GM21619 (cell line): ENCODE measurements at regions not wholly inside any gene's neighbourhood (a gene's known extent, or its start where the extent isn't known, plus 50 kb on each side); places are given as distances from the start of the nearest gene placed in this dataset.

Source experiments
- ATAC-seq: cut with Tn5 transposase; IDR thresholded peaks from one replicate; pipeline ENCODE4 v1.9.1; 2021; ENCODE audit not compliant: unreplicated experiment

GRCh38 chr14:54126947-54127346 is 170.3 kb upstream of the BMP4 start:
- no peak for ATAC-seq

DNA sequence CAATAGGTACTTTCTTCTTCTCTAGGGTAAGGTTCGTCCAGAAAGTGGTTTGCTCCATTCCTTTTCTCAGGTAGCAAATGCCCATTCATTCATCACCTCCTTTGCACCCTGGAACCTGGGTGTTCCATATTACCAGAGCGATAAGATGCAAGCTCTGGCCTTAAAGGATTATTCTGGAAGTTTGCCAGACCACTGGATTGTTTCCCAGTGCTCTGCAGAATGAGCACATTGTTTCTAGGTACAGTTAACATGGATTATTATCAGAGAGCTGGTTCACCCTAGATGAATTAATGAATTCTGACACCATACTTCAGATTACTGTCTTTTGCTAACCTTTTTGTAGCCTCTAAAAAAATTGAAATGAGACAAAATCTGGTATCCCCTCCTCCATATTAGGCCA is 170.9 kb upstream of the BMP4 start:
- ATAC-seq: no peak

DNA sequence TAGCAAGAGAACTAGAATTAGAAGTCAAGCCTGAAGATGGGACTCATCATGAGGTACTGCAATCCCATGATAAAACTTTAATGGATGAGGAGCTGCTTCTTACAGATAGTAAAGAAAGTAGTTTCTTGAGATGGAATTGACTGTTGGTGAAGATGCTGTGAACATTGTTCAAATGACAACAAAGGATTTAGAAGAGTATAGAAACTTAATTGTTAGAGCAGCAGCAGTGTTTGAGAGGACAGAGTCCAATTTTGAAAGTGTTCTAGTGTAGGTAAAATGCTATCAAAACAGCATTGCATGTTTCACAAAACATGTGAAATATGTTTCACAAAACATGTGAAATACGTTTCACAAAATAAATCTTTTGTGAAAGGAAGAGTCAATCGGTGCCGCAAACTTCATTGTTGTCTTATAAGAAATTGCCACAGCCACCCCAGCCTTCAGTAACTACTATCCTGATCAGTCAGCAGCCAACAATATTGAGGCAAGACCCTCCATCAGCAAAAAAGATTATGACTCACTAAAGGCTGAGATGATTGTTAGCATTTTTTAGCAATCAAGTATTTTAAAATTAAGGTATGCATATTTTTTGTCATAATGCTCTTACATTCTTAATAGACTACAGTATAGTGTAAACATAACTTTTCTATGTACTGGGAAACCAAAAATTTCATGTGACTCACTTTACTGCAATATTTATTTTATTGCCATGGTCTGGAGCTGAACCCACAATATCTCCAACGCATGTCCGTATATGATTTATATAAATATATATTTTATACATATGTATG is 173.4 kb upstream of the BMP4 start:
- ATAC-seq: no peak

DNA sequence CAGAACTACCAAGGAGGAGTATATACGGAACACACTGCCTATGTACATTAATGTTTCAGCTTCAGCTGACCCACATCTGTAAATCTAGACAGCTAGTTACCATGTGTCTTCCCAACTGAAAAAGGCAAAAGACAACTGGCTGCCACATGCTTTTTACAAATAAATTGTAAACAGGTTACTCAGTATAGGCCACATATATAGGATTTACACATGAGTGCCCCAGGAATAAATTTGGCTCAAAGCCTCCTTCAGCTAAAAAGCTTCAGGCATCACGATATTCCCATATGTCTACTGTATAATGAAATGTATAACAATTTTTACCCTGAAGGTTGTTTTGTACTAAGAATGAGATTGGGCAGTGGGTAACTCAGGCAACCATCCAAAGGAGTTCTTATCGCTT is 175.9 kb upstream of the BMP4 start:
- ATAC-seq: no peak

- no peak for ATAC-seq
These were observed 177.3 kb upstream of the BMP4 start for GRCh38 chr14:54133896-54134295.

DNA sequence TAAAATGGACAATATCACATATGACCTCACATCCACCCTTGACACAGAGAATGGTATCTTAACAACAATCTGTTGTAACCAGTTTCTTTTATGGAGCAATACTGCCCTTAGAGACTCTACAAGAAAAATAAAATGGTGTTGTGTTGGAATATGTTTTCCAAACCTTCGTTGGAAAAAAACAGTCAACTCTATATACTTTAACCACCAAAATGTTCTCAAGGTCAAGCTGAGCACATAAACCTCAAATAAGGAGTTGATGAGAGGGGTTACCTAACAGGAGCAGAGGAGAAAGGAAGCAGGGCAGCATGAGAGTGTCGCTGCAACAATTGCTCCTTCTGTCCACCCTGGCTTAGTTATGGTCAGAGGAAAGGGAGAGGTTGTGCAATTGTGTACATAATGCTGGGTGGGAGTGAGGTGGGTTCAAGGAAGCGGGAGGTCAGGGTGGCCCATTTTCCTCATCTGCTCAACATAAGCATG is 179.2 kb upstream of the BMP4 start:
- no peak for ATAC-seq

GRCh38 chr14:54136894-54137613 is 180.4 kb upstream of the BMP4 start:
- ATAC-seq: no peak

- ATAC-seq: no peak
These were observed 181.0 kb upstream of the BMP4 start for GRCh38 chr14:54137614-54137961.

DNA sequence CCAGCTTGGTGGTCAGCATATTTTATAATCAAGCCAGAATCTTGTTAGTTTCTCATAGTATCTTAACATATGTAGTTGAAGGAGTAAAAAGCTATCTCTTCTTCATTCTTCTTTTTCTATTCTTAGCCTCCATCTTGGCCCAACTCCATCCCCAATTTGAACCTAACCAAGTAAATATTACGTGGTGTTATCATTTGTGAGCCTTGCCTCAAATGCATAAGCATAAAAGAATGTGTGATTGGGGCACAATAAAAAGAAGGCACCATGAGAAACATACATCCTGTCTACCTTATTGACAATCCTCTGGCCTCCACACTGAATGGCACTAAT is 181.4 kb upstream of the BMP4 start:
- ATAC-seq: no peak

GRCh38 chr14:54138354-54139038 is 181.9 kb upstream of the BMP4 start:
- no peak for ATAC-seq

- no peak for ATAC-seq
These were observed 183.9 kb upstream of the BMP4 start for GRCh38 chr14:54140551-54140950.

GRCh38 chr14:54146601-54147000 is 190.0 kb upstream of the BMP4 start:
- ATAC-seq: no peak

GRCh38 chr14:54147282-54147681 is 190.7 kb upstream of the BMP4 start:
- ATAC-seq: no peak

DNA sequence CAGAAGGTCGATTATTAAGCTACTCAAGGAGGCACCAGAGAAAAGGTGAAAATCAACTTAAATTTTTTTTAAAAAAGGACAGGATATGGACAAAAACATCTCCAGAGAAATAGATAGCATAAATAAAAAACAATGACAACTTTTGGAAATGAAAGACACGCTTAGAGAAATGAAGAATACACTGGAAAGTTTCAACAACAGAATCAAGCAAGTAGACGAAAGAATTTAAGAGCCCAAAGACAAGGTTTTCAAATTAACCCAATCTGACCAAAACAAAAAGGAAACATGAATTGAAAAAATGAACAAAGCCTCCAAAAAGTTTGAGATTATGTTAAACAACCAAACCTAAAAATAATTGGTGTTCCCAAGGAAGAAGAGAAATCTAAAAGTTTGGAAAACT is 191.1 kb upstream of the BMP4 start:
- ATAC-seq: no peak

- no peak for ATAC-seq
These were observed 191.6 kb upstream of the BMP4 start for GRCh38 chr14:54148251-54148650.

DNA sequence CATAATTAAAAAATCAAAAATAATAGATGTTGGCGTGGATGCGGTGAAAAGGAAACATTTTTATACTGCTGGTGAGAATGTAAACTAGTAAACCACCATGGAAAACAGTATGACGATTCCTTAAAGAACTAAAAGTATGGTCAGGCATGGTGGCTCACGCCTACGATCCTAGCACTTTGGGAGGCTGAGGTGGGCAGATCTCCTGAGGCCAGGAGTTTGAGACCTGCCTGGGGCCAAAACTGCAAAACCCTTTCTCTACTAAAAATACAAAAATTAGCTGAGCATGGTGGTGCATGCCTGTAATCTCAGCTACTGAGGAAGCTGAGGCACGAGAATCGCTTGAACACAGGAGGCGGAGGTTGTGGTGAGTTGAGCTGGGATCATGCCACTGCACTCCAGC is 195.7 kb upstream of the BMP4 start:
- no peak for ATAC-seq

DNA sequence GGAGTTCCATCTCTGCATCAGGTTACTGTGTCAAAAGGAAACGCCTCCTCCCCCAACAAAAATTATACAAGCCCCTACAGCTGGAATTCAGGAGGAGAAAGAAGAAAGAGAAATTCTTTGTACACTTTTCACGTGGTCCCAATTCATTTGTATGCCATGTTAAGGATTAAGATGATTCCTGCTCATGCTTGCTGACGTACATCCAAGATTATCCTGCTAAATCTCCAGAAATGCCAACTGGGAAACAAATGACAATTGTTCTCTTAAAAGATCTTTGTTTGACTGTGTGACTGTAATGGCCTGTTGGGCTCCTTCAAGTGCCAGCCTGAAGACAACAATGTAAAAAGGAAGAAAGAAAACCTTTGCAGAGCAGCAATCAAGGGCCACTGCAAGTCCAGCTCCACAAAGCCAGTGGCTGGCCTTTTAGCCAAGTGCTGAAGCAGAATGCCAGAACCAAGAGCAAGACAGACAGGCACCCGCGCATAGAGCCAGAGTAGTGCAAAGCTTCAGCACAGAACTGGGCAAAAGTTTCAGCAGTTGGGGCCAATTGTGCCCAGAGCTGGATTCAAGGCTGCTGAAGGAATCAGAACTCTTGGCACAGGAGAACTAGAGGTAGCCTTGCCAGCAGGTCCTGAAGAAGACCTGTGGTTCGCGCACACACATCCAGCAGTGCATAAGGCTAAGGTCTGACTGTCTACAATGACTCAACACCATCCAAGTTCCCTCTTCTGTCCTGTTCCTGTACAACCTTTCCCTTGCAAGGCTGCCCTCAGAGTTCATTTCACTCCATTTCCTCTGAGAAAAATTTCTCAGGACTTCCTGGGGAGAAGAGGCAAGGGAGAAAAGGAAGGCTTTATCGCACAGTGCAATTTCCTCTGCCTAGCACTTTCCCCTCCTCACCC is 209.7 kb upstream of the BMP4 start:
- ATAC-seq: no peak

DNA sequence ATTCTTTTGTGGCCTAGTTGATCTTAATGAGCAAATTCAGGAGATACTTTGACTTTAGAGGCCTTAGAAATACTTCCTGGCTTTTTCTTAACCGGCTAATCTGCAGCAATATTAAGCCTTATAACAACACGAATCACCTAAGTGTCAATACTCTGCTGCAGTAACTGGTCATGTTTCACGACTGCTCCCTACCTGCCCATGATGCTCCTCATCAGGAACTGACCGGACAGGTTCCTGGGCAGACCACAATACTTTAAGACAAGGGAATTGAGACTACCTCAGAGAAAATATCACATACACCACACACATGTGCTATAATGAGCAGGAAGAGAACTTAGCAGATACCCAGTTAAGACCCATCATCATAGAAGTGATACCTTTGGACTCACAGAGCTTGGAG is 211.9 kb upstream of the BMP4 start:
- ATAC-seq: no peak

DNA sequence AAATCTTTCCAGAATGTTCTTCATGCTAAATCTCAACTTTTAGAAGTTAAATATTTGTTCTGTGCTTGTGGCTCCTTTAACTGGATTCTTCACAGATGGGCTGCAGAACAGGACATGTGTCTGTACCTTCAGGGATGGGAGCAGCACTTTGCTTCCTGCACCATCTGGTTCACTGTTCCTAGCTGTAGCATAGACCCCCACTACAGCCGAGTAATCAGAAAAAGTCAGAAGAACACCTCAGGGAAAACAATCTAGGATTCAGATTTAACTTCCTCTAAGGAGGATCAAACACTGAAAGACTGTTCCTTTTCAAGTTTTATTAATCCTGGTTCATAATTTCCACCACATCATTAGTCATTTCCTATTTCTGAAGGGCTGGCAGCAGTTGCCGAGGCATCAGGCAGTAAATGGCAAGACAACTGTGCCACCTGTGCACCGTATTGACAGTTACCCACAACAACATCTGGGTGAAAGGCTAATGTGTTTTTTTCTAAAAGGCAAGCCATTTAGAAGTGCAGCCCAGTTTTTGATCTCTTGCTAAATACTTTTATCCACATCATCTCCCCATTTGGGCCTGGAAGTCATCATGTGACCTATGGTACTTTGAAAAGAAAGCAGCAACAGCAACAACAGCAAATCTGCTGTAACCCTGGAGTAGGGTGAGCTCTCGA is 212.8 kb upstream of the BMP4 start:
- ATAC-seq: no peak

DNA sequence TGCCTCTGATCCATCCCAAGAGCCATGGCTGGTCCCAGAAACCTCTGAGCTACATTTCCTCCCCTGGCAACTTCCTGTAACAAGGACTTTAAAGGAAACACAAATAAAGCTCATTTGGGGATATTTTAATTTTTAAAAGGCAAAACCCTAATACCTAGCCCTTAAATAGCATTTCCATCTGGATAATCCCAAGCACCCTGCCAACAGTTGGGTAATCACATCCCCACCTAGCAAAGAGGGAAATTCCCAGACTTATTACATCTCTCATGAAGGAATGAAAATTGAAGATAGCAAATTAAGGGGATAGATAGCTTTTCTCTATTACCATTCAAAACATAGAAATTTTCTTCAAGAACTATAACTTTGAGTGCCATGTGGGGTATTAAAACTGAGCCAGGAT is 213.7 kb upstream of the BMP4 start:
- ATAC-seq: no peak

GRCh38 chr14:54172114-54172513 is 215.5 kb upstream of the BMP4 start:
- ATAC-seq: no peak
